ENCODE measurements at regions not wholly inside any gene's neighbourhood (a gene's known extent, or its start where the extent isn't known, plus 50 kb on each side); places are given as distances from the start of the nearest gene placed in this dataset.
A peak's percentile ranks its signal among the peaks of the same experiment; 100 is the strongest.
"Not testable (repeated sequence)": the region's sequence is repeated elsewhere in the genome, so short reads cannot be mapped to it uniquely, and the experiment has no call there.

DNA sequence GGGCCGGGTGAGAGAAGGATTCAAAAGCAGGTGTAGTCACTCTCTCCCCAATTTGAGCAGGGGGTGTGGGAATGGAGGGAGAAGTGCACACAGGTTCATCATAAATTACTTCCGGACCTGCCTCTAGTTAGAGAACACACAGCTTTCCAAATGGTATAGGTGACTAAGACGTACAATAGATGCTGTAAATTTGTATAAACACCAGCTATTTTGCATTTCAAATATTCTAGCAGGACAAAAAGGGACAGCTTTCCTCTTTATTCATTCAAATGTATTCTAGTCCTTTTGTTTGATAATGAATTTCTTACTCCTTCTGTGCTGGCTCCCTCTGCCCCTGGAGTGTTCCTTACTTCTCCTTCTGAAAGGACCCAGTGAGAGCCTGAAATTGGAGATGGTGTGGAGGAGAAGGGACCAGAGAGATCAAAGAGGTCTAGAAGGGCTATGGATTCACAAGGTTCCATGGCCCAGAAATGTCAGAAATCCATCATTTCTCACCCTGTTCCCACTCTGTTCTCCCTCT lies 53.2 kb upstream of the SH3BP4 start:
- in situ Hi-C loops (cut with HindIII; ENCODE audit: low pct_ligation_motif_present, low pct_unique_long_range_greater_than_20kb, low sequenced_read_pairs), result no loop called here
- no peak for DNase-seq

DNA sequence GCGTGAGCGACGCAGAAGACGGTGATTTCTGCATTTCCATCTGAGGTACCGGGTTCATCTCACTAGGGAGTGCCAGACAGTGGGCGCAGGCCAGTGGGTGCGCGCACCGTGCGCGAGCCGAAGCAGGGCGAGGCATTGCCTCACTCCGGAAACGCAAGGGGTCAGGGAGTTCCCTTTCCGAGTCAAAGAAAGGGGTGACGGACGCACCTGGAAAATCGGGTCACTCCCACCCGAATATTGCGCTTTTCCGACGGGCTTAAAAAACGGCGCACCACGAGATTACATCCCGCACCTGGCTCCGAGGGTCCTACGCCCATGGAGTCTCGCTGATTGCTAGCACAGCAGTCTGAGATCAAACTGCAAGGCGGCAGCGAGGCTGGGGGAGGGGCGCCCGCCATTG lies 63.4 kb upstream of the SH3BP4 start:
- DNase-seq; in situ Hi-C loops (cut with HindIII; ENCODE audit: low pct_ligation_motif_present, low pct_unique_long_range_greater_than_20kb, low sequenced_read_pairs): not testable (repeated sequence)

DNA sequence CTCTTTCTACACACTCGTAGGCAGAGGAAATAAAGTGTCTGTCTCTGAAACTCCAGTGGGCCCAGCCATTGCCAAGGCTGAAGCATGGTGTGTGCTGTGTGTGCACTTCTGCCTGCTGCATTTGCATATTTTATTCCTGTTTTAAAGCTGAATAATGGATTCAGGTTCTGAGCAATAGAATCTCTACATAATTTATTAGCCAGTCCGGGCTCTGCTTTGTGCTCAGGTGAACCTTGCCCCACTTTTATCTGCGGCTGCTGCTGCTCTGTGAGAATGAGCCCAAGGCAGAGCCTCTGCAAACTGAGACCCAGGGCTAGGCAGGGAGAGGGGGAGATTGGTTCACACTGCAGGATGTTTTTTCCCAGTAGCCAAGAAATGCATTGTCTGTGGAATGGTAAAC lies 64.6 kb upstream of the SH3BP4 start:
- in situ Hi-C loops (cut with HindIII; ENCODE audit: low pct_ligation_motif_present, low pct_unique_long_range_greater_than_20kb, low sequenced_read_pairs), result no loop called here
- no peak for DNase-seq

DNA sequence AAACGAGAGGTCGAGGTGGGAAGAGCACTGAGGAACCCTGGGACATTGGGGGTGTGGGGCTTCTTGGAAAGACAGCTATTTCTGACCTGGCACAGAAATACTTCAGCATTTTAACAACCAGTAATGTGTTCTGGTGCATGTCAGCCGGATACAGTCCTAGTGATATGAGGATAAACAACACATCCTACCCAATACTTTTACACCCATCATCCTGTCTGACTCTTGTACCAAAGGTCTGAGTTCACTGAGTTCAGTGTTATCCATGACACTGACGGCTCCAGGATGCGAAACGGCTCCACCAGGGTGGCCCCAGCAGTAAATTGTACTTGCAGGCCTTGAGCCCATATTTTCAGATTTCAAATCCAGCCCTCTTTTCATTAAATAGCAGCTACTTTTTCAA lies 65.9 kb upstream of the SH3BP4 start:
- in situ Hi-C loops (cut with HindIII; ENCODE audit: low pct_ligation_motif_present, low pct_unique_long_range_greater_than_20kb, low sequenced_read_pairs), result no loop called here
- DNase-seq, result no peak

DNA sequence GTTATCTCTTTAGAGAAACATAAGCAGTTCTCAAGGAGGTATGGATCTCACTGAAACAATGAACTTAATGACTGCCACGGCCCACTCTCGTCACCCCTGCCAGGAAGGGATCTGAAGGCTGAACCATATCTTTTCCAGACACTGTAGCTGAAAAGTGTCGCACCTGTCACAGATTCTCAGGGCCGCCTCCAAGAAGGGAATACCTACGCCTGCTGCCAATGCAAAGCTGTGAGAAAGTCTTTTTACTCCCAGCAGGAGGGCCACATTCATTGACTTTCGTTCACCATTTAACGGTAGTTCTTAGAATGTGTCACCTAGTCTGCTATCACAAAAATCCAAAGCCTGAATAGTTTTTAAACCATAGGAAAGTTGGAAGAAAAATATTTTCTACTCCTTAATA lies 66.7 kb upstream of the SH3BP4 start:
- in situ Hi-C loops (cut with HindIII; ENCODE audit: low pct_ligation_motif_present, low pct_unique_long_range_greater_than_20kb, low sequenced_read_pairs), result no loop called here
- no peak for DNase-seq

DNA sequence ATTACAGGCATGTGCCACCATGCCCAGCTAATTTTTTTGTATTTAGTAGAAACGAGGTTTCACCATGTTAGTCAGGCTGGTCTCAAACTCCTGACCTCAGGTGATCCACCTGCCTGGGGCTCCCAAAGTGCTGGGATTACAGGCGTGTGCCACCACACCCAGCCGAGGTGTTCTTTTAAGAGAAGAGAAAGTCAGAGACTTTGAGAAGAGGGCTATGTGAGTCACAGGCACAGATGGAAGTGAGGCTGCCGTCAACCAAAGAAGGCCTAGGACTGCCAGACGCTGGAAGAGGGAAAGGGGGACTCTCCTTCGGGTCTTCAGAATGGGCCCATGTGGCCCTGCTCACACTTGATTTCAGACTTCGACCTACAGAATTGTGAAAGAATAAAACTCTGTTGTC lies 67.2 kb upstream of the SH3BP4 start:
- in situ Hi-C loops (cut with HindIII; ENCODE audit: low pct_ligation_motif_present, low pct_unique_long_range_greater_than_20kb, low sequenced_read_pairs), result no loop called here

DNA sequence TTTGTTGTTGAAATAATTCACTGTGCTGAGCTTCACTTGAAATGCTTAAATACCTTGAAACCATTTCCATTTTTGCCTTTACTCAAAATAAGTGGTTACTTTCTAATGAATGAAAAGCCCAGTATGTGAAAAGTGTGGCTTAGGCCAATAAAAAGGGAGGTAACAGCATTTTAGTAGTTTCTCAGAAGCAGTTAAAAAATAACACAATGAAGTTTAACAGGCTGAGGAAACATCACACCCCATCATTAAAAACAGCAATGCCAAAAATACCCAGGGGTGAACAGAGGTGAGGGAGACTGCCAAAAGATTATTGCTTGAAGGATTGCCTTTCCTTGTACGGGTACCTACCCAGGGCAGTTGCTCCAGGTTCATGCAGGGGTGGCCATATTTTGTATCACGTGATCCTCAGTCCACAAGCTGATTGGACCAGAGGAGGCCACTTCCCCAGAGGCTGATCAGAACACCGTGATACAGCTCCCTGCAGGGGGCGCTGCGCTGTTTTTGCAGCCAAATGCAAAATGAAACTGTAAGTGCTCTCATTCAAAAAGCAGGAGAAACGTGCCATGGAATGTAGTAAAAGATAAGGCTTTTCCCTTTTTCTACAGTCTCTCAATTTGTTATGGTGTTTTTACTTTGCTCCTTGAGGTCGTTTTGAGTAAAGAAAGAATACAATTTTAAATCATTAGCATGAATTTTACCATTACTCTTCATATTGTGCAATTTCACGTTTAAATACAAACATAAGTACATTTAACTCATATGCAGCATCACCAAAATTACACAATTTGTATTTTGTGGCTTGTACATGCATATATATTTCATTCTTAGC lies 70.2 kb upstream of the SH3BP4 start:
- in situ Hi-C loops (cut with HindIII; ENCODE audit: low pct_ligation_motif_present, low pct_unique_long_range_greater_than_20kb, low sequenced_read_pairs), result no loop called here

More for the DNA sequence above, 67.2 kb upstream of the SH3BP4 start:
- DNase-seq, result no peak

DNA sequence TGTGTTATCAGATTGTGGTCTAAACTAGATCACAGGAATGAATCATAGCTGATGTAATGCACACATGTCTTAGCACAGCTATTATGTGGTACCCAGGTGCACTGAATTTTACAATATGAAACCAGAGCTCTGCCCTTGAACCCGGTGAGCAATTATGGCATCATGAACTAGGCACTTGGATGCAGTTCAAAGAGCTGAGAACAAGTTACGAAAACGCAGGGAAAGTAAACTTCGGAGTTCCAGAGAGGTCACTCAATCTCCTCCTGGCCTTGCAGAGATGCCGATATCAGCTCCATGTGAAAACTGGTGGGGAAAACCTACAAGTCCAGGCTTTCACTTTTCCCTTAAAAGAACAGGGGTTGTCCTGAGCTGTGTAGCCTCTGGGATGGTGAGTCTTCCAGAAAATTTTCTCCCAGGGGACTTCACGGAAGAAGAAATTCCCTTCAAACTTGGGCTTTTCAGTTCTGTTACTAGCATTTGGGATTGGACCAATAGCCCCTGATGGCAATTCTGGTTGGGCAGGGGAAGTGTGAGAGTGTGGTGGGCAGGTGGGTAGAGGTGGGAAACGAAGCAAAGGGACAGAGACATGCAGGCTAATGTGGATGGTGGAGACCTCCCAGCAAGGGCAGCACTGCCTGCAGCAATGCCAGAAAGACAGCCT lies 71.1 kb upstream of the SH3BP4 start:
- peak; percentile 88 for DNase-seq
- in situ Hi-C loops (cut with HindIII; ENCODE audit: low pct_ligation_motif_present, low pct_unique_long_range_greater_than_20kb, low sequenced_read_pairs), result no loop called here

More for the DNA sequence above, 70.2 kb upstream of the SH3BP4 start:
- DNase-seq, result peak; percentile 99

DNA sequence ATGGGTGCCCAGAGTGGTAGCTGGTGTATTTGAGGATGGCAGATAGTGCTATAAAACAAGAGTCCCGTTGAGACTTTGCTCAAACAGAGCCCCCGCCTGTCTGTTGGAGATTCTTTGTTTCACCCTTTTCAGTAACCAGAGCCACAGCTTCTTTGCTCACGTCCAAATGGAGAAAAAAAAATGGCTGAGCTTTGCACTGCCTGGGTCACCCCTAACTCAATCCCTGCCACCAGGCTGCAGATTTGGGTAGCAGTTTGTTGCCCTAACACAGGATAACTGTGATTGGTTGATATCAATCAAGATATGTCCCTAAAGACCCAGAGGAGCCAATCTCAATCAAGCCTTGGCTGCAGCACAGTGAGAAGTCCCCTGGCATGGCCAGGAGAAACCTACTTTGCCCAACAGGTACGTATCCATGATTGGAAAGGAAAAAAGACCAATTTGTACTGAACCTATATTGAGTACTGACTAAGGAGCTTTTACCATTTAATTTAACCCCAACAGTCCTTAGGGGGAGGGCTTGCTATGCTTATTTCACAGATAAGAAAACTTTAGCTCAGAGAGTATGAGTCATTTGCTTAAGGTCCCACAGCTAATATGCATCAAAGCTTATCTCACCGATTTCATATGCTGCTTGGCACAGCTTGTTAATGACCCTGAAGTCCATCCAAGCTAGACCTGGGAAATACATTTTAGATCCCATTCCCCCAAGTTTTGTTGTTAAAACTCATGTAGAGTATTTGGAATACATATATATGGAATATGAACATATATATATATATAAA lies 72.0 kb upstream of the SH3BP4 start:
- in situ Hi-C loops (cut with HindIII; ENCODE audit: low pct_ligation_motif_present, low pct_unique_long_range_greater_than_20kb, low sequenced_read_pairs), result no loop called here
- DNase-seq, result peak; percentile 66

DNA sequence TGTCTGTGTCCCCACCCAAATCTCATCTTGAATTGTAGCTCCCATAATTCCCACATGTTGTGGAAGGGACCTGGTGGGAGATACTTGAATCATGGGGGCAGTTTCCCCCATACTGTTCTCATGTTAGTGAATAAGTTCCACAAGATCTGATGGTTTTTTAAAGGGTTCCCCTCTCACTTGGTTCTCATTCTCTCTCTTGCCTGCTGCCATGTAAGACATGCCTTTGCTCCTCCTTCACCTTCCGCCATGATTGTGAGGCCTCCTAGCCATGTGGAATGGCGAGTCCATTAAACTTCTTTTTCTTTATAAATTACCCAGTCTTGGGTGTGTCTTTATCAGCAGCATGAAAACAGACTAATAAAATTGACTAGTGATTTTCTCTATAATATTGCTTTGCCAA lies 75.2 kb upstream of the SH3BP4 start:
- in situ Hi-C loops (cut with HindIII; ENCODE audit: low pct_ligation_motif_present, low pct_unique_long_range_greater_than_20kb, low sequenced_read_pairs); DNase-seq: not testable (repeated sequence)

DNA sequence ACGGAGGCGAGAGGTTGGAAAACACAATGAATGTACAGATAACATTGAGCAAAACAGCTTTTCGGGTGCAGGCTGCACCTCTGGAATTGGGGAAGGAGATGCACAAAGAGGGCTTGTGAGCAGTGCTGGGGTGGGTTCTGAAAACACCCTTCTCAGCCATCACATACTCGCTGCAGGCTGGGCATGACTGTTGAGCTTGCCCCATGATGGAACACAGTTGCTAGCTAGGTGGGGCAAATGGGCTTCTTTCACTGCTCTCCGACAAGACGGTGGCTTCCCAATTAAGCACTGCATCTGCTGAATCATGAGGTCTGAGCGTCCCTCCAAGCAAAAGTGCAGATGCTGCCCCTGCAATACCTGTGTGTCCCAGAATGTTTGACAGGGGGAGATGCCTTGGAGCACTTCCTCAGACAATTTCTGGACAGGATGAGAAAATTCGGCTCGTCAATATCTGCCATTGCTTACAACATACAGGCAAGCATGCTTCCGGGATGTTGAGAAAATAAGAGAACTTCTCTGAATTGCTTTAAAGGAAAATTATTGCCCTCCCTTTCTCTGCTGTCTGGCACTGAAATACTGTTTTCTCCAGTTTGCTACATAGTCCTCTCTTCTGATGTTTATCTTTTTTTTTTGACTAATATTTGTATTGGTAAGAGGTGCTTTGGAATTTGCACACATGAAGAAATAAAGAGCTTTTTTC lies 77.3 kb upstream of the SH3BP4 start:
- no peak for DNase-seq
- in situ Hi-C loops (cut with HindIII; ENCODE audit: low pct_ligation_motif_present, low pct_unique_long_range_greater_than_20kb, low sequenced_read_pairs), result no loop called here

DNA sequence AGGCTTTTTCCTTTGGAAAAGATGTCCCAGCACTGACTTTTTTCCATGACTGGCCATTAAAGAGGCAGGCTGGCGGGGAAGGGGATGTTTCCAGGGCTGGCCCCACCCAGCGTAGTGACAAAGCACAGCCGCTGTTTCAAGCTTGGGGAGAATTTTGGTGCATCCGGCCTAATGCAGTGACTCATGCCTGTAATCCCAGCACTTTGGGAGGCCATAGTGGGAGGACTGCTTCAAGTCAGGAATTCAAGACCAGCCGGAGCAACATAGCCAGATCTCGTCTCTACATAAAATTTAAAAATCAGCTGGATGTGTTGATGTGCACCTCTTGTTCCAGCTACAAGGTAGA lies 78.0 kb upstream of the SH3BP4 start:
- DNase-seq, result no peak
- in situ Hi-C loops (cut with HindIII; ENCODE audit: low pct_ligation_motif_present, low pct_unique_long_range_greater_than_20kb, low sequenced_read_pairs), result no loop called here

DNA sequence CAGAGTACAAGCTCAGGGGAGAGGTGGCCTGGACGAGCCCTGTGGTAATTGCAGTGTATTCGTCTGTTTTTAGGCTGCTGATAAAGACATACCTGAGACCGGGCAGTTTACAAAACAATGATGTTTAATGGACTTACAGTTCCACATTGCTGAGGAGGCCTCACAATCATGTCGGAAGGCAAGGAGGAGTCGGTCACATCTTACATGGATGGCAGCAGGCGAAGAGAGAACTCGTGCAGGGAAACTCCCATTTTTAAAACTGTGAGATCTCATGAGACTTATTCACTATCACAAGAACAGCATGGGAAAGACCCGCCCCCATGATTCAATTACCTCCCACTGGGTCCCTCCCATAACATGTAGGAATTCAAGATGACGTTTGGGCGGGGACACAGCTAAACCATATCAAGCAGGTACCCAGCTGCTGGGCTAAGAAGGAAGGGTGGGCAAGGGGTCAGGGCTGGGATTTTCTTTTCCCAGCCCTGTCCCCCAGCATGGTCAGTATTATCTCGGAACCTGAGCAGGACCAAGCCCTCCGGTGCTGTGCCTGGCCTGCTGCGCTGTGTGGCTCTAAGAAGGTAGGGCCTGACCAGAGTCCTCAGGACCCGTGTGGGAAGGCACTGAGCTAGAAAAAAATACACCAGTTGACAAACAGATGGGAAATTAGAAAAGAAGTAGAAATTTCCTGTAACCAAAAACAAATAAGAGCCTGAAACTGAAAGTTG lies 78.6 kb upstream of the SH3BP4 start:
- in situ Hi-C loops (cut with HindIII; ENCODE audit: low pct_ligation_motif_present, low pct_unique_long_range_greater_than_20kb, low sequenced_read_pairs), result no loop called here
- DNase-seq, result no peak

DNA sequence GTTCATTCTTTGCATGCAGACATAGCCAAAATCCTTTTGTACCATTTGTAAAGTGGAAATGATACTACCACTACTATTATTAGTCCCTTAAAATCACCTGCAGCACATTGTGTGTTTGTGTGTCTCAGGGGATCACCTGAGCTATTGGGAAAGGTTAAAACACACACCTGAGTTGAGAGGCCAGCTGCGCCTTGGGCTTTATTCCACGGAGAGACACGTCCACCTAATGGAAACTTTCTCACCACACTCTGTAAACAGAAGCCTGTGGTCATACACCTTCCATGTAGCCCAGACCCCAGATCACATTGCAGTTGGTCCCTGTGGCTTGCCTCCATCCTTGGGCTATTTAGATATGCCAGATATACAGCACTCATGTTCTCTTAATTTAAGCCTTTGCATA lies 81.8 kb upstream of the SH3BP4 start:
- DNase-seq, result no peak
- in situ Hi-C loops (cut with HindIII; ENCODE audit: low pct_ligation_motif_present, low pct_unique_long_range_greater_than_20kb, low sequenced_read_pairs), result no loop called here

DNA sequence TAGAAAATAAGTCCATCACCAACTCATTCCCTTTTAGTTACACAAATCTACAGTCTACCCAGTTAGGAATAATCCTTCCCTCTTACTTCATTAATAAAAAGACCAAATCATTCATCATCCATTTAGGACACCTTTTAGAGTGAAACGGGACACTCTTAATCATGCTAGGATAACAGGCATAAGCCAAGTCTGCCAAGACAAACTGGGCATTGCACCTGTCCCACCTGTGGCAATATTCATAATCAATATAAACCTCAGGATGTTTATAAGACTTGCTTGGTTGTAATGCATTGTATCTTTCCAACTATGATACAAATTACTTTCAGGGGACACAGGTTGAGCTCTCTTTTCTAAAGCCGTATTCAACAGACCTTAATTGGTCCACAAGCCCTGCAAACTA lies 82.7 kb upstream of the SH3BP4 start:
- DNase-seq, result no peak
- in situ Hi-C loops (cut with HindIII; ENCODE audit: low pct_ligation_motif_present, low pct_unique_long_range_greater_than_20kb, low sequenced_read_pairs), result no loop called here

DNA sequence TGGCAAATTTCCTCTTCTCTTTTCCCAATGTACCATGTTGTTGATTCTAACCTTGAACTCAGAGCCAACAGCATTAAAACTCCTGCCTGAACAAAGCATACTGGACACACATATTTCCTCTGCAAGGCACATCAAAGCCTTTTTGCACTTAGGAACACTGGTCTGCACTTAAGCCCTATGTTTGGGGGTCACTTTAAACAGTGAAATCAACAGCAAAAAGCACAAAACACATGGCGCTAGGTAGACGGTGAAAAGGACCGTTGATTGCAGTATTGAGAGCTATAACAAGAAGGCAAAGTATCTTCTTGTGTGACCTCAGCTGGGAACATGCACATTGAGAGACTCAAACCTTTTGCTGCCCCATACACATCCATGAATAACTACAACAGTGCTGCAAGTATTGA lies 83.9 kb upstream of the SH3BP4 start:
- in situ Hi-C loops (cut with HindIII; ENCODE audit: low pct_ligation_motif_present, low pct_unique_long_range_greater_than_20kb, low sequenced_read_pairs), result no loop called here
- no peak for DNase-seq

DNA sequence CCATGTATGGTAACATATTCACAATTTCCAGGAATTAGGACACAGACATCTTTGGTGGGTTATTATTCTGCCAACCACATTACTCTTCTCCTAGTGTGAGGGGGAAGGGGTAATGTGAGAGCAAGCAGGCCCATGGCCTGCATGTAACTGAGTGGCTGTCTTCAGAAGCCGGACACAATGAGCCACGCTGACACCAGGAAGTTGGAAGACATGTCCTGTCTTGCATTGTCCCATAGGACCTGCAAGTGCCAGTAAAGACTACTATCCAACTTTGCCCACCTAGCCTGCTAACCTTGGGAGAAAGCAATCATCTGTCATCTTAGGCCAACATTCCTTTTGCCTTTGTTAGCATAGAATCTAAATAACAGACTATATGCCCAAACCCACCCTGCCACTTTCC lies 86.2 kb upstream of the SH3BP4 start:
- DNase-seq, result no peak
- in situ Hi-C loops (cut with HindIII; ENCODE audit: low pct_ligation_motif_present, low pct_unique_long_range_greater_than_20kb, low sequenced_read_pairs), result no loop called here

DNA sequence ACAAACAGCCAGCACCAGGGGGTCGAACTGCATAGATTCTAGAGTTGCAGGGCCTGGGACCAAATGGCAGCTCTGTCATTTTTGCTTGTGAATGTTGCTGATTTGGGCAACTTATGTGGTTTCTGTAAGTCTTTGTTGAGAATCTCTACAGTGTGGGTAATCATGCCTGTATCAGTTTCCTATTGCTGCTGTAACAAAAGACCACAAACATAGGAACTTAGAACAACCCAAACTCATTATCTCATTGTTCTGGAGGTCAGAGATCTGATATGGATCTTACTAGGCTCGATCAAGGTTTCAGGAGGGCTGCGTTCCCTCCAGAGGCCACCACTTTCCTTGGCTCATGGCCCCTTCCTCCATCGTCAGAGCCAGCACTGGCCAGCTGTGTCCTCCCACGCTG lies 86.8 kb upstream of the SH3BP4 start:
- no peak for DNase-seq
- in situ Hi-C loops (cut with HindIII; ENCODE audit: low pct_ligation_motif_present, low pct_unique_long_range_greater_than_20kb, low sequenced_read_pairs), result no loop called here
